ENCODE measurements at regions not wholly inside any gene's neighbourhood (a gene's known extent, or its start where the extent isn't known, plus 50 kb on each side); places are given as distances from the start of the nearest gene placed in this dataset.

GRCh38 chr4:34733185-34733941 is 1511.0 kb downstream of the ARAP2 start:
- FAIRE-seq (no peak), DNase-seq (ENCODE audit: insufficient read length) (no peak)
- TF ChIP-seq TAF1 (IDR thresholded peaks at IDR 0.05; ENCODE audit: borderline replicate concordance, low read depth, low read length) (no peak), POLR2AphosphoS5 (IDR thresholded peaks at IDR 0.05; ENCODE audit: low read depth, low read length) (no peak), POLR2A (IDR thresholded peaks at IDR 0.05; ENCODE audit: low read depth, low read length) (no peak)

- no peak for FAIRE-seq
- DNase-seq (ENCODE audit: insufficient read length) = no peak
- no peak for TF ChIP-seq TAF1 (IDR thresholded peaks at IDR 0.05; ENCODE audit: borderline replicate concordance, low read depth, low read length)
- no peak for TF ChIP-seq POLR2AphosphoS5 (IDR thresholded peaks at IDR 0.05; ENCODE audit: low read depth, low read length)
- TF ChIP-seq POLR2A (IDR thresholded peaks at IDR 0.05; ENCODE audit: low read depth, low read length) = no peak
Measured at GRCh38 chr4:34766935-34767334, 1477.4 kb downstream of the ARAP2 start.

- TF ChIP-seq TAF1 (IDR thresholded peaks at IDR 0.05; ENCODE audit: borderline replicate concordance, low read depth, low read length) (no peak), POLR2AphosphoS5 (IDR thresholded peaks at IDR 0.05; ENCODE audit: low read depth, low read length) (no peak), POLR2A (IDR thresholded peaks at IDR 0.05; ENCODE audit: low read depth, low read length) (no peak)
- no peak for FAIRE-seq
- DNase-seq (ENCODE audit: insufficient read length) = no peak
Measured at GRCh38 chr4:34767407-34767806, 1476.9 kb downstream of the ARAP2 start.

GRCh38 chr4:34771632-34772031 is 1472.7 kb downstream of the ARAP2 start:
- FAIRE-seq = no peak
- TF ChIP-seq POLR2A (IDR thresholded peaks at IDR 0.05; ENCODE audit: low read depth, low read length) = no peak
- no peak for TF ChIP-seq TAF1 (IDR thresholded peaks at IDR 0.05; ENCODE audit: borderline replicate concordance, low read depth, low read length)
- TF ChIP-seq POLR2AphosphoS5 (IDR thresholded peaks at IDR 0.05; ENCODE audit: low read depth, low read length) = no peak
- no peak for DNase-seq (ENCODE audit: insufficient read length)

GRCh38 chr4:34790131-34790530 is 1454.2 kb downstream of the ARAP2 start:
- FAIRE-seq (no peak), DNase-seq (ENCODE audit: insufficient read length) (no peak)
- TF ChIP-seq POLR2AphosphoS5 (IDR thresholded peaks at IDR 0.05; ENCODE audit: low read depth, low read length) = no peak
- no peak for TF ChIP-seq TAF1 (IDR thresholded peaks at IDR 0.05; ENCODE audit: borderline replicate concordance, low read depth, low read length)
- no peak for TF ChIP-seq POLR2A (IDR thresholded peaks at IDR 0.05; ENCODE audit: low read depth, low read length)

GRCh38 chr4:34791209-34791608 is 1453.1 kb downstream of the ARAP2 start:
- no peak for DNase-seq (ENCODE audit: insufficient read length)
- no peak for FAIRE-seq
- no peak for TF ChIP-seq POLR2AphosphoS5 (IDR thresholded peaks at IDR 0.05; ENCODE audit: low read depth, low read length)
- TF ChIP-seq POLR2A (IDR thresholded peaks at IDR 0.05; ENCODE audit: low read depth, low read length) = no peak
- TF ChIP-seq TAF1 (IDR thresholded peaks at IDR 0.05; ENCODE audit: borderline replicate concordance, low read depth, low read length) = no peak

GRCh38 chr4:34800953-34801352 is 1443.4 kb downstream of the ARAP2 start:
- DNase-seq (ENCODE audit: insufficient read length) (no peak), FAIRE-seq (no peak)
- TF ChIP-seq TAF1 (IDR thresholded peaks at IDR 0.05; ENCODE audit: borderline replicate concordance, low read depth, low read length) = no peak
- TF ChIP-seq POLR2A (IDR thresholded peaks at IDR 0.05; ENCODE audit: low read depth, low read length) = no peak
- TF ChIP-seq POLR2AphosphoS5 (IDR thresholded peaks at IDR 0.05; ENCODE audit: low read depth, low read length) = no peak

GRCh38 chr4:34814266-34814665 is 1430.0 kb downstream of the ARAP2 start:
- FAIRE-seq = no peak
- TF ChIP-seq TAF1 (IDR thresholded peaks at IDR 0.05; ENCODE audit: borderline replicate concordance, low read depth, low read length) = no peak
- DNase-seq (ENCODE audit: insufficient read length) = no peak

- TF ChIP-seq POLR2AphosphoS5 (IDR thresholded peaks at IDR 0.05; ENCODE audit: low read depth, low read length) (no peak), POLR2A (IDR thresholded peaks at IDR 0.05; ENCODE audit: low read depth, low read length) (no peak), TAF1 (IDR thresholded peaks at IDR 0.05; ENCODE audit: borderline replicate concordance, low read depth, low read length) (no peak)
- no peak for FAIRE-seq
- DNase-seq (ENCODE audit: insufficient read length) = no peak
Measured at GRCh38 chr4:34824515-34824914, 1419.8 kb downstream of the ARAP2 start.

GRCh38 chr4:34826660-34827059 is 1417.7 kb downstream of the ARAP2 start:
- DNase-seq (ENCODE audit: insufficient read length) = no peak
- FAIRE-seq = no peak
- TF ChIP-seq POLR2A (IDR thresholded peaks at IDR 0.05; ENCODE audit: low read depth, low read length) = no peak
- TF ChIP-seq POLR2AphosphoS5 (IDR thresholded peaks at IDR 0.05; ENCODE audit: low read depth, low read length) = no peak
- no peak for TF ChIP-seq TAF1 (IDR thresholded peaks at IDR 0.05; ENCODE audit: borderline replicate concordance, low read depth, low read length)

GRCh38 chr4:34845926-34846325 is 1398.4 kb downstream of the ARAP2 start:
- no peak for DNase-seq (ENCODE audit: insufficient read length)
- no peak for TF ChIP-seq POLR2A (IDR thresholded peaks at IDR 0.05; ENCODE audit: low read depth, low read length)
- no peak for TF ChIP-seq POLR2AphosphoS5 (IDR thresholded peaks at IDR 0.05; ENCODE audit: low read depth, low read length)
- no peak for TF ChIP-seq TAF1 (IDR thresholded peaks at IDR 0.05; ENCODE audit: borderline replicate concordance, low read depth, low read length)
- no peak for FAIRE-seq

- DNase-seq (ENCODE audit: insufficient read length) (no peak), FAIRE-seq (no peak)
- TF ChIP-seq POLR2A (IDR thresholded peaks at IDR 0.05; ENCODE audit: low read depth, low read length) (no peak), TAF1 (IDR thresholded peaks at IDR 0.05; ENCODE audit: borderline replicate concordance, low read depth, low read length) (no peak), POLR2AphosphoS5 (IDR thresholded peaks at IDR 0.05; ENCODE audit: low read depth, low read length) (no peak)
Measured at GRCh38 chr4:34850421-34850820, 1393.9 kb downstream of the ARAP2 start.
